ENCODE measurements at regions not wholly inside any gene's neighbourhood (a gene's known extent, or its start where the extent isn't known, plus 50 kb on each side); places are given as distances from the start of the nearest gene placed in this dataset.

GRCh38 chr12:5101686-5102085, 58.0 kb downstream of the KCNA5 start:
- no peak overlapping the region for H3K27ac Mint-ChIP-seq
- Histone ChIP-seq H3K4me1 (ENCODE audit: control insufficient read depth in 1 of 2, insufficient read depth in 2 of 2, low read length in 2 of 2) (no peaks in the 10 kb centered on the region), H3K4me3 (replicated peaks in 1 of 3; ENCODE audit: low read depth in 2 of 3, low read length in 3 of 3) (no peak overlapping the region), H3K4me2 (replicated peaks; ENCODE audit: extremely low read depth, low read length, poor library complexity, severe bottlenecking) (no peak overlapping the region), H3K79me2 (ENCODE audit: insufficient read depth, low read length) (no peaks in the 10 kb centered on the region), H3K27ac (ENCODE audit: low read depth in 1 of 2, low read length in 2 of 2) (no peak overlapping the region), H3K36me3 (replicated peaks in 1 of 2; ENCODE audit: control insufficient read depth in 1 of 2, insufficient read depth in 2 of 2, low read length in 2 of 2) (no peaks in the 10 kb centered on the region), H3K9ac (ENCODE audit: insufficient read depth, low read length, poor library complexity, severe bottlenecking) (no peak overlapping the region), H3K9me3 (replicated peaks in 1 of 2; ENCODE audit: control insufficient read depth in 1 of 2, insufficient read depth in 1 of 2, low read length in 2 of 2) (no peaks in the 10 kb centered on the region), H2AFZ (ENCODE audit: insufficient read depth, low read depth, low read length, poor library complexity, severe bottlenecking) (no peak overlapping the region), H3K27me3 (ENCODE audit: control insufficient read depth in 2 of 2, insufficient read depth in 2 of 2, low read length in 2 of 2) (no peaks in the 10 kb centered on the region), H4K20me1 (ENCODE audit: insufficient read depth, low read length) (no peaks in the 10 kb centered on the region)
- intact Hi-C loops (cut with micrococcal nuclease) = no loop called here
- no peak for TF ChIP-seq CTCF (IDR thresholded peaks at IDR 0.05)
- peaks cover 0 to 3% (median 0%) of the 10 kb centered on the region in 7 donors for H3K9me3 Mint-ChIP-seq
- DNase-seq = no peak
- H3K36me3 Mint-ChIP-seq = no peaks in the 10 kb centered on the region
- H3K27me3 Mint-ChIP-seq (ENCODE audit: low read depth in 3 of 3) = peaks cover 5 to 7% (median 6%) of the 10 kb centered on the region in 3 donors
- WGBS (ENCODE audit: insufficient coverage) = 83% methylated on average over 1 of the region's 3 CpGs
- no peak overlapping the region for H3K4me3 Mint-ChIP-seq
- H3K4me1 Mint-ChIP-seq = no peaks in the 10 kb centered on the region

GRCh38 chr12:5102261-5102789, 58.6 kb downstream of the KCNA5 start:
- Mint-ChIP-seq H3K4me3 (no peak overlapping the region), H3K9me3 (peaks cover 0 to 3% (median 0%) of the 10 kb centered on the region in 7 donors), H3K27me3 (ENCODE audit: low read depth in 3 of 3) (peaks cover 3 to 4% (median 3%) of the 10 kb centered on the region in 3 donors), H3K27ac (no peak overlapping the region), H3K4me1 (no peaks in the 10 kb centered on the region), H3K36me3 (no peaks in the 10 kb centered on the region)
- Histone ChIP-seq H3K9me3 (replicated peaks in 1 of 2; ENCODE audit: control insufficient read depth in 1 of 2, insufficient read depth in 1 of 2, low read length in 2 of 2) (no peaks in the 10 kb centered on the region), H3K36me3 (replicated peaks in 1 of 2; ENCODE audit: control insufficient read depth in 1 of 2, insufficient read depth in 2 of 2, low read length in 2 of 2) (no peaks in the 10 kb centered on the region), H3K4me1 (ENCODE audit: control insufficient read depth in 1 of 2, insufficient read depth in 2 of 2, low read length in 2 of 2) (no peaks in the 10 kb centered on the region), H3K9ac (ENCODE audit: insufficient read depth, low read length, poor library complexity, severe bottlenecking) (no peak overlapping the region), H3K27me3 (ENCODE audit: control insufficient read depth in 2 of 2, insufficient read depth in 2 of 2, low read length in 2 of 2) (no peaks in the 10 kb centered on the region), H3K4me3 (replicated peaks in 1 of 3; ENCODE audit: low read depth in 2 of 3, low read length in 3 of 3) (no peak overlapping the region), H2AFZ (ENCODE audit: insufficient read depth, low read depth, low read length, poor library complexity, severe bottlenecking) (no peak overlapping the region), H3K79me2 (ENCODE audit: insufficient read depth, low read length) (no peaks in the 10 kb centered on the region), H4K20me1 (ENCODE audit: insufficient read depth, low read length) (no peaks in the 10 kb centered on the region), H3K4me2 (replicated peaks; ENCODE audit: extremely low read depth, low read length, poor library complexity, severe bottlenecking) (no peak overlapping the region), H3K27ac (ENCODE audit: low read depth in 1 of 2, low read length in 2 of 2) (no peak overlapping the region)
- intact Hi-C loops (cut with micrococcal nuclease) = no loop called here
- TF ChIP-seq CTCF (IDR thresholded peaks at IDR 0.05) = no peak
- WGBS (ENCODE audit: insufficient coverage) = 100% methylated on average over 1 of the region's 5 CpGs
- no peak for DNase-seq
